Activated T-cell treated with anti-CD3 and anti-CD28 coated beads, Interleukin-2, amount 50 U/mL, for 48 hours (primary cell): ENCODE measurements at regions not wholly inside any gene's neighbourhood (a gene's known extent, or its start where the extent isn't known, plus 50 kb on each side); places are given as distances from the start of the nearest gene placed in this dataset.
"Not testable (repeated sequence)": the region's sequence is repeated elsewhere in the genome, so short reads cannot be mapped to it uniquely, and the experiment has no call there.

ENCODE experiments used
- DNase-seq, 2 experiments: peaks; one replicate each; pipeline ENCODE4 v3.0.0-alpha.2; 2020

- DNase-seq: no peak
These were observed 137.8 kb upstream of the LRATD1 start for GRCh38 chr2:14494759-14495158.

GRCh38 chr2:14501061-14501460 is 131.5 kb upstream of the LRATD1 start:
- no peak for DNase-seq

- DNase-seq: not testable (repeated sequence)
These were observed 125.6 kb upstream of the LRATD1 start for GRCh38 chr2:14506955-14507354.

GRCh38 chr2:14511541-14511940 is 121.0 kb upstream of the LRATD1 start:
- no peak for DNase-seq

GRCh38 chr2:14513903-14514302 is 118.6 kb upstream of the LRATD1 start:
- no peak for DNase-seq

GRCh38 chr2:14516844-14517243 is 115.7 kb upstream of the LRATD1 start:
- DNase-seq: no peak

- DNase-seq: no peak
These were observed 114.8 kb upstream of the LRATD1 start for GRCh38 chr2:14517731-14518130.

GRCh38 chr2:14520385-14520945 is 112.1 kb upstream of the LRATD1 start:
- DNase-seq: no peak

GRCh38 chr2:14524041-14524802 is 108.3 kb upstream of the LRATD1 start:
- no peak for DNase-seq

- DNase-seq: no peak
These were observed 107.8 kb upstream of the LRATD1 start for GRCh38 chr2:14524803-14525080.

GRCh38 chr2:14530506-14530905 is 102.0 kb upstream of the LRATD1 start:
- DNase-seq: no peak

- no peak for DNase-seq
These were observed 99.3 kb upstream of the LRATD1 start for GRCh38 chr2:14533131-14533757.

- DNase-seq: no peak
These were observed 97.4 kb upstream of the LRATD1 start for GRCh38 chr2:14535156-14535555.

- DNase-seq: no peak
These were observed 95.5 kb upstream of the LRATD1 start for GRCh38 chr2:14536976-14537375.

- no peak for DNase-seq
These were observed 92.5 kb upstream of the LRATD1 start for GRCh38 chr2:14540015-14540414.

- no peak for DNase-seq
These were observed 89.2 kb upstream of the LRATD1 start for GRCh38 chr2:14543284-14543683.

GRCh38 chr2:14544247-14544646 is 88.3 kb upstream of the LRATD1 start:
- no peak for DNase-seq

GRCh38 chr2:14547830-14548229 is 84.7 kb upstream of the LRATD1 start:
- no peak for DNase-seq

- DNase-seq: no peak
These were observed 81.9 kb upstream of the LRATD1 start for GRCh38 chr2:14550658-14551057.

- DNase-seq: no peak
These were observed 81.4 kb upstream of the LRATD1 start for GRCh38 chr2:14551069-14551468.

GRCh38 chr2:14552286-14552685 is 80.2 kb upstream of the LRATD1 start:
- DNase-seq: no peak

- DNase-seq: no peak
These were observed 79.7 kb upstream of the LRATD1 start for GRCh38 chr2:14552818-14553217.

- DNase-seq: no peak
These were observed 77.5 kb upstream of the LRATD1 start for GRCh38 chr2:14554849-14555545.

GRCh38 chr2:14557111-14557510 is 75.4 kb upstream of the LRATD1 start:
- DNase-seq: no peak
